ENCODE measurements at regions not wholly inside any gene's neighbourhood (a gene's known extent, or its start where the extent isn't known, plus 50 kb on each side); places are given as distances from the start of the nearest gene placed in this dataset.
A peak's percentile ranks its signal among the peaks of the same experiment; 100 is the strongest.

DNA sequence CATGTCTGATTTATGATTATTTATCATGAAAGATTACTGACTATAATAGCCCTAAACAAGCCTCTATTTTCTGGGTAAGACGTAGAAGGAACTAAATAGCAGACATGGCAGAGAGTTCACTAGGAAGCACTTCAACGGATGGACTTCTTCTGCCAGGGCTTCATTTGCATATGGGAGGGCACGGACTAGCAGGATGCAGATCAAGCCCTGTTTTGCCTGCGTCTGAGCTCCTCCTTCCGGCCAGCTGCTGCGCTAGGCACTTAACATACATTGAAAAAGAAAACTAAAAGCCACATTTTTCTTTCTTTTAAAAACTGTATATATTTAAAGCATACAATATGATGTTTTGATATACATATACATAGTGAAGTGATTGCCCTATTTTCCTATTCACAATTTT is 340.0 kb upstream of the MEX3C start:
- TF ChIP-seq, protein P1, sequence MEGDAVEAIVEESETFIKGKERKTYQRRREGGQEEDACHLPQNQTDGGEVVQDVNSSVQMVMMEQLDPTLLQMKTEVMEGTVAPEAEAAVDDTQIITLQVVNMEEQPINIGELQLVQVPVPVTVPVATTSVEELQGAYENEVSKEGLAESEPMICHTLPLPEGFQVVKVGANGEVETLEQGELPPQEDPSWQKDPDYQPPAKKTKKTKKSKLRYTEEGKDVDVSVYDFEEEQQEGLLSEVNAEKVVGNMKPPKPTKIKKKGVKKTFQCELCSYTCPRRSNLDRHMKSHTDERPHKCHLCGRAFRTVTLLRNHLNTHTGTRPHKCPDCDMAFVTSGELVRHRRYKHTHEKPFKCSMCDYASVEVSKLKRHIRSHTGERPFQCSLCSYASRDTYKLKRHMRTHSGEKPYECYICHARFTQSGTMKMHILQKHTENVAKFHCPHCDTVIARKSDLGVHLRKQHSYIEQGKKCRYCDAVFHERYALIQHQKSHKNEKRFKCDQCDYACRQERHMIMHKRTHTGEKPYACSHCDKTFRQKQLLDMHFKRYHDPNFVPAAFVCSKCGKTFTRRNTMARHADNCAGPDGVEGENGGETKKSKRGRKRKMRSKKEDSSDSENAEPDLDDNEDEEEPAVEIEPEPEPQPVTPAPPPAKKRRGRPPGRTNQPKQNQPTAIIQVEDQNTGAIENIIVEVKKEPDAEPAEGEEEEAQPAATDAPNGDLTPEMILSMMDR (IDR thresholded peaks at IDR 0.05; ENCODE audit: unreplicated experiment in 3 of 3), result peak; percentile 28 to 50 (median 33)
- Mint-ChIP-seq H3K4me1 (no peaks in the 10 kb centered on the region), H3K4me3 (no peak overlapping the region), H3K27ac (no peak overlapping the region), H3K27me3 (ENCODE audit: low read depth) (no peaks in the 10 kb centered on the region), H3K36me3 (ENCODE audit: low read depth) (no peaks in the 10 kb centered on the region), H3K9me3 (no peaks in the 10 kb centered on the region)

- H3K4me3 Mint-ChIP-seq, result no peak overlapping the region
- TF ChIP-seq, protein P1 (IDR thresholded peaks at IDR 0.05; ENCODE audit: unreplicated experiment in 3 of 3), result no peak
- H3K9me3 Mint-ChIP-seq, result no peaks in the 10 kb centered on the region
- no peaks in the 10 kb centered on the region for H3K36me3 Mint-ChIP-seq (ENCODE audit: low read depth)
- H3K27ac Mint-ChIP-seq, result no peak overlapping the region
- H3K4me1 Mint-ChIP-seq, result no peaks in the 10 kb centered on the region
- H3K27me3 Mint-ChIP-seq (ENCODE audit: low read depth), result no peaks in the 10 kb centered on the region
These were observed 343.1 kb upstream of the MEX3C start for GRCh38 chr18:51540562-51540961.

DNA sequence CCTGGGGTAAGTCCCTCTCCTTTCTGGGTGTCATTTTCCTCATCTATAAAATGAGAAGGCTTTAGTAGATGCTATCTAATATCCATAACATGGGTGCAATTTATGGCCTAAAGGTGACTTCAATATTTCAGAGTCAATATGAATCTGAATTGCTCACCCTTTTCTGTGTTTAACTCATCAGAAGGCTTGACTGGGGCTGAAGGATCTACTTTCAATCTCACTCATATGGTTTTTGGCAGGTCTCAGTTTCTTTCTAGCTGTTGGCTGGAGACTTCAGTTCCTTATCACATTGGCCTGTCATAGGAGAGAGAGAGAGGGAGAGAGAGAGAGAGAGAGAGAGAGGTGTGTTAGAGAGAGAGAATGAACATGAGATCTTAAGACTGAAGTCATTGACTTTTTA is 343.7 kb upstream of the MEX3C start:
- no peak overlapping the region for H3K27ac Mint-ChIP-seq
- no peaks in the 10 kb centered on the region for H3K4me1 Mint-ChIP-seq
- TF ChIP-seq, protein P1 (IDR thresholded peaks at IDR 0.05; ENCODE audit: unreplicated experiment in 3 of 3), result no peak
- no peak overlapping the region for H3K4me3 Mint-ChIP-seq
- no peaks in the 10 kb centered on the region for H3K36me3 Mint-ChIP-seq (ENCODE audit: low read depth)
- no peaks in the 10 kb centered on the region for H3K9me3 Mint-ChIP-seq
- H3K27me3 Mint-ChIP-seq (ENCODE audit: low read depth), result no peaks in the 10 kb centered on the region

- TF ChIP-seq, protein P1 (IDR thresholded peaks at IDR 0.05; ENCODE audit: unreplicated experiment in 3 of 3), result no peak
- H3K36me3 Mint-ChIP-seq (ENCODE audit: low read depth), result no peaks in the 10 kb centered on the region
- no peaks in the 10 kb centered on the region for H3K27me3 Mint-ChIP-seq (ENCODE audit: low read depth)
- H3K4me1 Mint-ChIP-seq, result no peaks in the 10 kb centered on the region
- no peak overlapping the region for H3K27ac Mint-ChIP-seq
- H3K9me3 Mint-ChIP-seq, result no peaks in the 10 kb centered on the region
- H3K4me3 Mint-ChIP-seq, result no peak overlapping the region
These were observed 346.2 kb upstream of the MEX3C start for GRCh38 chr18:51543658-51544155.

- H3K9me3 Mint-ChIP-seq, result no peaks in the 10 kb centered on the region
- no peaks in the 10 kb centered on the region for H3K36me3 Mint-ChIP-seq (ENCODE audit: low read depth)
- no peak overlapping the region for H3K27ac Mint-ChIP-seq
- H3K27me3 Mint-ChIP-seq (ENCODE audit: low read depth), result no peaks in the 10 kb centered on the region
- H3K4me1 Mint-ChIP-seq, result no peaks in the 10 kb centered on the region
- H3K4me3 Mint-ChIP-seq, result no peak overlapping the region
- TF ChIP-seq, protein P1 (IDR thresholded peaks at IDR 0.05; ENCODE audit: unreplicated experiment in 3 of 3), result no peak
These were observed 348.0 kb upstream of the MEX3C start for GRCh38 chr18:51545446-51545845.

DNA sequence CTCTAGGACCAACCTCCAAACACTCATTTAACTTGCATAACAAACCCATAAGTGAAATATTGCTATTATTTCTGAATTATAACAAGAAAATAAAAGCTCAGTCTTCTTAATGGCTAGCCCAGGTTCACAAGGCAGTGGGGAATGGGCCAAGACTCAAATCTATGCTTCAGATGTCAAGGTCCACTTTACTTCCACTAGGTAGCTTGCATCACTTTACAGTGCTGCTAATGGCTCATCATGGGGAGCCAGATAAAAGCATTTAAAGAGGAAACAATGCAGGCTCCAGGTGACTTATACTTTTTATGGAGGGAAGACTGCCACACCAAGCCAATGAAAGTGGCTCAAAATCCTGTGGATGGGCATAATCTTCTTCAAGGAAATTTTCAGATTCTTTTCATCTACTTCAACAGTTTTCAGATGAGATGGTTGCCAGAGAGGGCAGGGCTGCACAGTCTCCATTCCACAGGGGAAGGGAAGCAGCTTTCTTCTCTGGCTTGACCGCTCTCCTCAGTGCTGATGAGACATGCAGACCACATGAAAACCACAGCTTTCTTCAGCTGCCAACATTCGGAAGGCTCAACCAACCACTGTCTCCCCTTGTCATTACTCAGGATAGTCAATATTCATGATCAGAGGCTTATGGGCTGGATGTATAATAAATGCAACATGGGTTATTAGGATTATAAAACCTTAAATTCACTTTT is 361.9 kb upstream of the MEX3C start:
- peaks cover 4% of the 10 kb centered on the region for H3K9me3 Mint-ChIP-seq
- H3K27me3 Mint-ChIP-seq (ENCODE audit: low read depth), result no peaks in the 10 kb centered on the region
- H3K4me1 Mint-ChIP-seq, result peaks cover 16% of the 10 kb centered on the region
- H3K4me3 Mint-ChIP-seq, result no peak overlapping the region
- H3K27ac Mint-ChIP-seq, result no peak overlapping the region
- H3K36me3 Mint-ChIP-seq (ENCODE audit: low read depth), result no peaks in the 10 kb centered on the region
- TF ChIP-seq, protein P1 (IDR thresholded peaks at IDR 0.05; ENCODE audit: unreplicated experiment in 3 of 3), result no peak

Measured in nephron (organoid).